Hematopoietic multipotent progenitor cell treated with erythropoietin and hydrocortisone succinate and interleukin-3 and kit ligand, for 4 days (in vitro differentiated cells): ENCODE measurements at regions not wholly inside any gene's neighbourhood (a gene's known extent, or its start where the extent isn't known, plus 50 kb on each side); places are given as distances from the start of the nearest gene placed in this dataset.
A peak's percentile ranks its signal among the peaks of the same experiment; 100 is the strongest.

Experiments used
- DNase-seq: peaks from one replicate; pipeline ENCODE4 v3.0.0-alpha.2; 2015

DNA sequence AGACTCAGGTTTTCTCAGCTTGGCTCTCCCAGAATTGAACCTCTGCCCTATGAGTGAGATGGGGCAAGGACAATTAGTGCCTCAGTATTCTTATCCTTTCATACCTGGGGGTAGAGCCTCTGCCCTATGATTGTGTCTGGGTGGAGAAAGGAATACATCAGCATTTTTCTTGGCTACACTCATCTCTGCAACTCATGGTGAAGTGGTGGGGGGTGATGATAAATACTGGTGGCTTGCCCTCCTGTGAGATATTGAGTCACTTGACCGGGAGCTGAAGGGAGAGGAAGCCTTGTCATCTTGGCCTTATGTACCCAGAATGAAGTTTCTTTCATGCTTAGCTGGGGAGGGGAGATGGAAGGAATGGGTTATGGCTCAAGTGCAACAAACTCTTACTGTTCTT, 71.3 kb upstream of the ENOX2 start:
- DNase-seq = no peak

DNA sequence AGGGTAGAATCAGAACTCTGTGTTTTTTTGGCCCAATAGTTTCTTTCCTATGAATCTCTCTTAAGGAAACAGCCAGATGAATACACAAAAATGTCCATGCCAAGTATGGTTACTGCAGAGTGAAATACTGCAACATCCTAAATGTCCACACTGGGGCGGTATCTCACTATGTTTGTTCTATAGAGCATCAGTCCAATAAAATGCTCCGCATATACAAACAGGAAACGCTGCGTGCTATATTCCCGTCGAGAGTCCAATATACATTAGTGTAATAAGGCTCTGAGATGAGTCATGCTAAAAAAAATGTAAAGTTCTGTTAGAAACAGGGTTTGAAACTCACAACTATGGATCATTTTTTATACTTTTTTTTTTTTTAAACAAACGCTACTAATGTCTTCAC, 72.9 kb upstream of the ENOX2 start:
- peak; percentile 73 for DNase-seq

- DNase-seq = no peak
Measured at GRCh38 chrX:130981836-130982235, 76.3 kb upstream of the ARHGAP36 start.

DNA sequence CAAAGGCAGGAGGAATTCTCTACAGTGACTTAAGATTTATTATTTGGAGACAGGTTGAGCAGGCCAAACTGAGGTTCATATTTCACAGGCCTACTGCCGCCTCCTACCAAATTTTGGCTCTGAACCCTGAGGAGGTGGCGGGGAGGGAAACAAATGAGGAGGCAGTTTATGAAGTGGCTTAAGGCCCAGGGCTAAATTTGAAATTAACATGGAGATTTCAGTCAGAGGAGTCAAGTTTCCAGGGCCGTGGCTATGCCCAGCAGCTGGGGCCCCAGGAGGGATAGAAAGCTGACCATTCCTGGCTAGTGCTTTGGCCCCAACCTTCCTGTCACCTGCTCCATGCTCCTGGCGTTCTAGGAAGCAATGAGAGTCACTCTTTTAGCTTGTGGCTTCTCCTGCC, 73.4 kb upstream of the ARHGAP36 start:
- no peak for DNase-seq

GRCh38 chrX:130987241-130987640, 70.9 kb upstream of the ARHGAP36 start:
- no peak for DNase-seq

GRCh38 chrX:130990723-130991122, 67.4 kb upstream of the ARHGAP36 start:
- no peak for DNase-seq

DNA sequence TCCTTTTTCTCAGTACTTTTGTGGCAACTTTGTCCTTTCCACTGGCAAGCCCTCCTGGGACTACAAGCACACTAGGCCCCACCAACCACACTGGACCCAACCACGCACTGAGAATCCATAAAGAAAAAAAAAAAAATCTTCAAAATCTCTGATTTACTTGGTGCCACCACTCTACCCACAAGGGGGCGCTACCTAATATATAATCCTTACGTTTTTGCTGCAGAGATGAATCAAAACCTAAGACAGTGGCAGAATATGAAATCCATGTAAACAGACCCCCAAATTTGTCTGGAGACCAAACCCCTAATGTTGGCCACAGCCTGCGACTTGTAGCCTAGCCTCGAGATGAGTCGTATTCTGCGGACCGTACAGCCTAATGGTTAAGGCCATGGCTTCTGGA, 63.5 kb upstream of the ARHGAP36 start:
- peak; percentile 55 for DNase-seq

- DNase-seq = no peak
Measured at GRCh38 chrX:130995439-130995838, 62.7 kb upstream of the ARHGAP36 start.

DNA sequence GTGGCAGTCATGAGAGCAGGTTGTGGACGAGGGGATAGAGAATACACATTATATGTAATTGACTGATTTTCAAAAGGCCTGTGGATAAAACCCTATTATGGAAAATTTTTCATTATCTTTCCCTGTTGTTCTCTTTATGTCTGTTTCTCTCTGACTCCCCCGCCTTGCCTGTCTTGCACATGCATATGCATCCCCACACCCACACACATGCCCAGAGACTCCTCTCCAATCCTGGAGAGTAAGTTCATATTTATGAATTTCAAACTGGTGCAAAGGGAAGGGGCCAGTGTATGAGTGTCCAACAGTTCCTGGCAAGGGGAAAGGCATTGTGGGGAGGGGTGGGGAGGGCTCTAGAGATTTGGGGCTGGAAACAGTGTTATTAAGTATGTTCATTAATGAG, 60.8 kb upstream of the ARHGAP36 start:
- DNase-seq = no peak

DNA sequence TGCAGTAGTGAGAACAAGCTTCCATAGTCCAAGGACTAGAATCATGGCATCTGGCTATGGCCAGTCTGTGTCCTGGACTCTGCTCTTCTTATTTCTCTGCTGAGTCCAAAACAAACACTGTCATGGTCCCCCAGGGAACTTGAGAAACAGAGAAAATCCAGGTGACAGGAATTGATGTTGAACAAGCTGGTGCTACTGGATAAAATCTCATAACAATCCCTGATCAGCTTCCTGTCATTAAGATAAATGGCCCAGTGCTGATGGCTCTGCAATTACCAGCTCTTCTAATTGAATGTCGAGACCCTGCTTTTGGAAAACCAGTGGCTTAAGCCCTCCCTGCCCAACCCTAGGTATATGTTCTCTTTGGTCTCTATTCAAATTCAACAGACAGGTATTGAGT, 58.8 kb upstream of the ARHGAP36 start:
- no peak for DNase-seq
